Activated CD4-positive, alpha-beta T cell treated with anti-CD3 and anti-CD28 coated beads, Interleukin-2, amount 50 U/mL, for 4 hours (primary cell): ENCODE measurements at regions not wholly inside any gene's neighbourhood (a gene's known extent, or its start where the extent isn't known, plus 50 kb on each side); places are given as distances from the start of the nearest gene placed in this dataset.

Experiments used
- DNase-seq, 2 experiments: peaks; one replicate each; pipeline ENCODE4 v3.0.0-alpha.2; 2020

- no peak for DNase-seq
These were observed 753.3 kb downstream of the IRX1 start for GRCh38 chr5:4348919-4349318.

- DNase-seq = no peak
These were observed 760.6 kb downstream of the IRX1 start for GRCh38 chr5:4356201-4356600.

- no peak for DNase-seq
These were observed 764.2 kb downstream of the IRX1 start for GRCh38 chr5:4359847-4360246.

GRCh38 chr5:4361753-4362152, 766.1 kb downstream of the IRX1 start:
- no peak for DNase-seq

GRCh38 chr5:4362411-4362810, 766.8 kb downstream of the IRX1 start:
- no peak for DNase-seq

- no peak for DNase-seq
These were observed 767.4 kb downstream of the IRX1 start for GRCh38 chr5:4363045-4363444.

- DNase-seq = no peak
These were observed 771.0 kb downstream of the IRX1 start for GRCh38 chr5:4366628-4367027.

GRCh38 chr5:4370218-4370617, 769.9 kb upstream of the ADAMTS16 start:
- DNase-seq = no peak

GRCh38 chr5:4372481-4372880, 767.6 kb upstream of the ADAMTS16 start:
- DNase-seq = no peak

GRCh38 chr5:4373051-4373820, 766.9 kb upstream of the ADAMTS16 start:
- DNase-seq = no peak

- no peak for DNase-seq
These were observed 765.3 kb upstream of the ADAMTS16 start for GRCh38 chr5:4374866-4375265.

GRCh38 chr5:4375640-4376039, 764.5 kb upstream of the ADAMTS16 start:
- DNase-seq = no peak

- DNase-seq = no peak
These were observed 757.0 kb upstream of the ADAMTS16 start for GRCh38 chr5:4383102-4383501.

- DNase-seq = no peak
These were observed 756.5 kb upstream of the ADAMTS16 start for GRCh38 chr5:4383518-4384198.

- no peak for DNase-seq
These were observed 755.5 kb upstream of the ADAMTS16 start for GRCh38 chr5:4384649-4385048.

- DNase-seq = no peak
These were observed 754.0 kb upstream of the ADAMTS16 start for GRCh38 chr5:4386152-4386551.

GRCh38 chr5:4387290-4387689, 752.8 kb upstream of the ADAMTS16 start:
- no peak for DNase-seq

GRCh38 chr5:4395752-4396151, 744.4 kb upstream of the ADAMTS16 start:
- DNase-seq = no peak

GRCh38 chr5:4405614-4406219, 734.4 kb upstream of the ADAMTS16 start:
- DNase-seq = no peak

- DNase-seq = no peak
These were observed 730.0 kb upstream of the ADAMTS16 start for GRCh38 chr5:4410151-4410550.

- no peak for DNase-seq
These were observed 728.5 kb upstream of the ADAMTS16 start for GRCh38 chr5:4411664-4412063.

- no peak for DNase-seq
These were observed 726.1 kb upstream of the ADAMTS16 start for GRCh38 chr5:4413996-4414395.

- no peak for DNase-seq
These were observed 722.0 kb upstream of the ADAMTS16 start for GRCh38 chr5:4418084-4418483.

- DNase-seq = no peak
These were observed 720.8 kb upstream of the ADAMTS16 start for GRCh38 chr5:4419281-4419680.
